Cardiac fibroblast (primary cell): ENCODE measurements at regions not wholly inside any gene's neighbourhood (a gene's known extent, or its start where the extent isn't known, plus 50 kb on each side); places are given as distances from the start of the nearest gene placed in this dataset.

Experiments
- DNase-seq, 2 donors: peaks; one replicate each; pipeline versions ENCODE4 v3.0.0 to v3.0.0-alpha.2; 2010; ENCODE audit warnings: low read depth in 2 of 2
- H3K4me3 ChIP-seq, 2 donors: replicated peaks in 1 of 2; 1 replicate in 1 of 2; 2 replicates in 1 of 2; pipeline ENCODE4 v1.5.1; 2011; ENCODE audit warnings: low read depth in 2 of 2, low read length in 2 of 2, mild to moderate bottlenecking in 2 of 2, moderate library complexity in 1 of 2
- CTCF ChIP-seq: IDR thresholded peaks from one replicate; pipeline ENCODE4 v1.5.1; 2011; ENCODE audit warnings: low read depth, mild to moderate bottlenecking, low read length, inconsistent platforms

- no peak for TF ChIP-seq CTCF
- no peak for DNase-seq
- no peak overlapping the region for H3K4me3 ChIP-seq
Observed at GRCh38 chr13:51015973-51016372, 95.1 kb downstream of the C13orf42 start.

DNA sequence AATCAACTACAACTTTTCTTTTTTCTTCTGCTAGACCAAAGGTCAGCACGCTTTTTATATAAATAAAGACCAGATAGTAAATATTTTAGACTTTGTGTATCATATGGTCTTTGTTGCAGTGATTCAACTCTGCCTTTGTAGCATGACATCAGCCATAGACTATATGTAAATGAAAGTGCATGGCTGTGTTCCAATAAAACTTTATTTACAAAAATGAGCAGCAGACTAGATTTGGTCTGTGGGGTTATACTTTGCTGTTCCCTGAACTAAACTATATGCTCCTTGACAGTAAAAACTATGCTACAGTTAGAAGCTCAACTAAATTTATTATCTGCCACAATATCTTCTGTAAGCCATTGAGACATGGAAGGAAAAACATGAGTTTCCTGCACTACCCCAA is 100.0 kb downstream of the RNASEH2B start:
- no peak overlapping the region for H3K4me3 ChIP-seq
- DNase-seq, result no peak
- no peak for TF ChIP-seq CTCF

DNA sequence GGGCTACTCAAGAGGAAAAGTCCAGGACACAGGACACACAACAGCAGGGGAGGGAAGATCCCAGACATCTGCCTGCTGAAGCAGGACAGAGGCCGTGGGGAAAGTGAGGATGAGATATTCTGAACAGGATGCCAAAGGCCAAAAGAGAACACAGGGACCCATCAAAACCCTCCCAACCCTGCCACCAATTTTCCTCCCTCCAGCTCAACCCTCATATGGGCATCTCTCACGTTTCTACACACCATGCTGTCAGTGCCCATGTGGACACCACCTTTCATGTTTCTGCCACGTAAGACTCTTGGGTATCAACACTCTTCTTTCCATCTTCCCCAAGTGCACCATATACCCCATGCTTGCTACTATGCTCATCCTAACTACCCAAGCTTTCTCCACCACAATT is 97.6 kb downstream of the RNASEH2B start:
- H3K4me3 ChIP-seq, result no peak overlapping the region
- no peak for DNase-seq
- no peak for TF ChIP-seq CTCF

DNA sequence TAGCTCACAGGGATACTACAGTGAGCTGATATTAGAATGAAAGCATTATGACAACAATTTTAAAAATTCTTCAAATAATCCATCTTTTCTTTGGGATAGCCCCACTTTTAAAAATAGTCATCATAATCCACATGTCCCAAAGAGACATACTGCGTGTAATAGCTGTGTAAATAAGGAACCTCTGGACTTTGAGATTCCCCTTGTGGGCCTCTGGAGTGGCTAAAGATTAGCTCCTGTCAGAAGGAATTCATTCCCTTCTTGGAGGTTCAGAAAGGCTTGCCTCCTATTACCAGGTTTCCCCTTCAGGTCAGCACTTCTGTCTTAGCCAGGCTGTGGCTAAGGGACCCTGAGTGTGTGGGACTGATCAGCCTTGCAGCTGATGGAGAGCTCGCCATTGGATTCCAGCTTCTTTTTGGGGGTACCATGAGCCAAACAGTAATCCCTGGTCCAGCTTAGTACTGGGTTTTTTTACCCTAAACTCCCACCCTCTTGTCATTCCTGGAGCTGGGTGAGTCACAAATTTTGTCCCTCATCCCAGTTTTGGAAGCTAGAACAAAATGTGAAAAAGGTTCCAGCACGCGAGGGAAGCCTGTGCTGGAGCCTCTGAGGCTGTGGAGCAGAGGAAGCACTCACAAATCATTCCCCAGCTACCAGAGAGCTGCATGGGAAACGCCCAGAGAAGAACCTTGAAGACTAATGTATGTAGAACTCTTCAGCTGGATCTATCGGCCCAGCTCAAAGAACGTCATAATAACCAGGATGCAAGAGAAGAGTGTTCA is 96.7 kb downstream of the RNASEH2B start:
- H3K4me3 ChIP-seq, result no peak overlapping the region
- peak; percentile 19 to 31 for DNase-seq
- TF ChIP-seq CTCF, result no peak
